ENCODE measurements at regions not wholly inside any gene's neighbourhood (a gene's known extent, or its start where the extent isn't known, plus 50 kb on each side); places are given as distances from the start of the nearest gene placed in this dataset.

- no peaks in the 10 kb centered on the region for H3K4me1 Mint-ChIP-seq
- no peak overlapping the region for H3K27ac Mint-ChIP-seq
- H3K9me3 Mint-ChIP-seq = no peaks in the 10 kb centered on the region
- DNase-seq (no peak), ATAC-seq (ENCODE audit: low read depth) (no peak)
- no peak overlapping the region for H3K4me3 Mint-ChIP-seq
- no peaks in the 10 kb centered on the region for H3K36me3 Mint-ChIP-seq
- POLR2A ChIA-PET = no interaction called here
- H3K27me3 Mint-ChIP-seq = no peaks in the 10 kb centered on the region
Measured at GRCh38 chr1:221905802-221906201, 163.9 kb upstream of the DUSP10 start.

GRCh38 chr1:221904319-221904718 lies 162.4 kb upstream of the DUSP10 start:
- Mint-ChIP-seq H3K27me3 (no peaks in the 10 kb centered on the region), H3K36me3 (no peaks in the 10 kb centered on the region), H3K27ac (no peak overlapping the region), H3K9me3 (no peaks in the 10 kb centered on the region), H3K4me1 (no peaks in the 10 kb centered on the region), H3K4me3 (no peak overlapping the region)
- DNase-seq (no peak), ATAC-seq (ENCODE audit: low read depth) (no peak)
- POLR2A ChIA-PET = no interaction called here

GRCh38 chr1:221903594-221903993 lies 161.7 kb upstream of the DUSP10 start:
- no peak for ATAC-seq (ENCODE audit: low read depth)
- no peak overlapping the region for H3K27ac Mint-ChIP-seq
- H3K4me3 Mint-ChIP-seq = no peak overlapping the region
- no peaks in the 10 kb centered on the region for H3K36me3 Mint-ChIP-seq
- POLR2A ChIA-PET = no interaction called here
- H3K27me3 Mint-ChIP-seq = peaks cover 1% of the 10 kb centered on the region
- H3K9me3 Mint-ChIP-seq = no peaks in the 10 kb centered on the region
- DNase-seq = no peak
- H3K4me1 Mint-ChIP-seq = no peaks in the 10 kb centered on the region

GRCh38 chr1:221902961-221903360 lies 161.1 kb upstream of the DUSP10 start:
- no peaks in the 10 kb centered on the region for H3K4me1 Mint-ChIP-seq
- POLR2A ChIA-PET = no interaction called here
- H3K27me3 Mint-ChIP-seq = peaks cover 2% of the 10 kb centered on the region
- H3K36me3 Mint-ChIP-seq = no peaks in the 10 kb centered on the region
- H3K9me3 Mint-ChIP-seq = no peaks in the 10 kb centered on the region
- no peak for DNase-seq
- no peak for ATAC-seq (ENCODE audit: low read depth)
- H3K27ac Mint-ChIP-seq = no peak overlapping the region
- H3K4me3 Mint-ChIP-seq = no peak overlapping the region

- ATAC-seq (ENCODE audit: low read depth) (no peak), DNase-seq (no peak)
- Mint-ChIP-seq H3K36me3 (no peaks in the 10 kb centered on the region), H3K4me1 (no peaks in the 10 kb centered on the region), H3K9me3 (no peaks in the 10 kb centered on the region), H3K27ac (no peak overlapping the region), H3K4me3 (no peak overlapping the region), H3K27me3 (peaks cover 10% of the 10 kb centered on the region)
- POLR2A ChIA-PET = no interaction called here
Measured at GRCh38 chr1:221900678-221901077, 158.8 kb upstream of the DUSP10 start.

GRCh38 chr1:221897321-221897721 lies 155.4 kb upstream of the DUSP10 start:
- no peaks in the 10 kb centered on the region for H3K9me3 Mint-ChIP-seq
- POLR2A ChIA-PET = no interaction called here
- no peak overlapping the region for H3K27ac Mint-ChIP-seq
- ATAC-seq (ENCODE audit: low read depth) (no peak), DNase-seq (no peak)
- H3K4me1 Mint-ChIP-seq = no peaks in the 10 kb centered on the region
- H3K27me3 Mint-ChIP-seq = peaks cover 10% of the 10 kb centered on the region
- peaks cover 4% of the 10 kb centered on the region for H3K36me3 Mint-ChIP-seq
- H3K4me3 Mint-ChIP-seq = no peak overlapping the region

- POLR2A ChIA-PET = no interaction called here
- DNase-seq (no peak), ATAC-seq (ENCODE audit: low read depth) (no peak)
- H3K4me1 Mint-ChIP-seq = peaks cover 2% of the 10 kb centered on the region
- peaks cover 7% of the 10 kb centered on the region for H3K36me3 Mint-ChIP-seq
- no peak overlapping the region for H3K27ac Mint-ChIP-seq
- H3K27me3 Mint-ChIP-seq = peaks cover 14% of the 10 kb centered on the region
- H3K4me3 Mint-ChIP-seq = no peak overlapping the region
- peaks cover 2% of the 10 kb centered on the region for H3K9me3 Mint-ChIP-seq
Measured at GRCh38 chr1:221892301-221892830, 150.5 kb upstream of the DUSP10 start.

- POLR2A ChIA-PET = no interaction called here
- Mint-ChIP-seq H3K4me3 (no peak overlapping the region), H3K9me3 (peaks cover 2% of the 10 kb centered on the region), H3K36me3 (peaks cover 7% of the 10 kb centered on the region), H3K27me3 (peaks cover 13% of the 10 kb centered on the region), H3K4me1 (peaks cover 2% of the 10 kb centered on the region), H3K27ac (no peak overlapping the region)
- DNase-seq (no peak), ATAC-seq (ENCODE audit: low read depth) (no peak)
Measured at GRCh38 chr1:221891708-221892107, 149.8 kb upstream of the DUSP10 start.

GRCh38 chr1:221888801-221889200 lies 146.9 kb upstream of the DUSP10 start:
- Mint-ChIP-seq H3K36me3 (peaks cover 7% of the 10 kb centered on the region), H3K4me1 (peaks cover 4% of the 10 kb centered on the region), H3K4me3 (no peak overlapping the region), H3K9me3 (peaks cover 2% of the 10 kb centered on the region), H3K27ac (no peak overlapping the region), H3K27me3 (peaks cover 11% of the 10 kb centered on the region)
- POLR2A ChIA-PET = no interaction called here
- no peak for ATAC-seq (ENCODE audit: low read depth)
- no peak for DNase-seq

- Mint-ChIP-seq H3K4me3 (no peak overlapping the region), H3K27ac (no peak overlapping the region), H3K36me3 (peaks cover 7% of the 10 kb centered on the region), H3K27me3 (peaks cover 11% of the 10 kb centered on the region), H3K4me1 (peaks cover 4% of the 10 kb centered on the region), H3K9me3 (peaks cover 2% of the 10 kb centered on the region)
- DNase-seq (no peak), ATAC-seq (ENCODE audit: low read depth) (no peak)
- POLR2A ChIA-PET = no interaction called here
Measured at GRCh38 chr1:221888218-221888617, 146.3 kb upstream of the DUSP10 start.

GRCh38 chr1:221887758-221888157 lies 145.9 kb upstream of the DUSP10 start:
- Mint-ChIP-seq H3K4me1 (peaks cover 4% of the 10 kb centered on the region), H3K27ac (no peak overlapping the region), H3K36me3 (peaks cover 3% of the 10 kb centered on the region), H3K27me3 (peaks cover 11% of the 10 kb centered on the region), H3K9me3 (peaks cover 2% of the 10 kb centered on the region), H3K4me3 (no peak overlapping the region)
- ATAC-seq (ENCODE audit: low read depth) (no peak), DNase-seq (no peak)
- POLR2A ChIA-PET = interaction anchor here (0.6 kb wide), 1 partner anchor 61 kb away, joined by 3 read pairs; no protein-coding TSS in a partner anchor

GRCh38 chr1:221887415-221887746 lies 145.5 kb upstream of the DUSP10 start:
- Mint-ChIP-seq H3K27me3 (peaks cover 11% of the 10 kb centered on the region), H3K36me3 (peaks cover 3% of the 10 kb centered on the region), H3K4me3 (no peak overlapping the region), H3K9me3 (peaks cover 2% of the 10 kb centered on the region), H3K27ac (no peak overlapping the region), H3K4me1 (peaks cover 4% of the 10 kb centered on the region)
- DNase-seq (no peak), ATAC-seq (ENCODE audit: low read depth) (no peak)
- POLR2A ChIA-PET = interaction anchor here (0.6 kb wide), 1 partner anchor 60 kb away, joined by 3 read pairs; no protein-coding TSS in a partner anchor

- no peak for DNase-seq
- POLR2A ChIA-PET = no interaction called here
- H3K27ac Mint-ChIP-seq = no peak overlapping the region
- peaks cover 3% of the 10 kb centered on the region for H3K36me3 Mint-ChIP-seq
- no peak for ATAC-seq (ENCODE audit: low read depth)
- peaks cover 4% of the 10 kb centered on the region for H3K4me1 Mint-ChIP-seq
- peaks cover 11% of the 10 kb centered on the region for H3K27me3 Mint-ChIP-seq
- H3K9me3 Mint-ChIP-seq = peaks cover 2% of the 10 kb centered on the region
- H3K4me3 Mint-ChIP-seq = no peak overlapping the region
Measured at GRCh38 chr1:221886743-221887414, 145.0 kb upstream of the DUSP10 start.

GRCh38 chr1:221886311-221886710 lies 144.4 kb upstream of the DUSP10 start:
- DNase-seq (no peak), ATAC-seq (ENCODE audit: low read depth) (no peak)
- H3K36me3 Mint-ChIP-seq = peaks cover 3% of the 10 kb centered on the region
- H3K27ac Mint-ChIP-seq = no peak overlapping the region
- POLR2A ChIA-PET = no interaction called here
- H3K9me3 Mint-ChIP-seq = peaks cover 2% of the 10 kb centered on the region
- no peak overlapping the region for H3K4me3 Mint-ChIP-seq
- H3K4me1 Mint-ChIP-seq = peaks cover 4% of the 10 kb centered on the region
- peaks cover 11% of the 10 kb centered on the region for H3K27me3 Mint-ChIP-seq

Measured in activated naive CD8-positive, alpha-beta T cell treated with anti-CD3 and anti-CD28 coated beads, Interleukin-2, amount 10 ng/mL, durations not matched to agents 7 days and 5 days (primary cell).